MM.1S (cell line): ENCODE measurements at regions not wholly inside any gene's neighbourhood (a gene's known extent, or its start where the extent isn't known, plus 50 kb on each side); places are given as distances from the start of the nearest gene placed in this dataset.

Source experiments
- DNase-seq: peaks from one replicate; pipeline ENCODE4 v3.0.0-alpha.2; 2015
- H2AFZ ChIP-seq: fragments of 300-600 bp; sonication (generic); 2 replicates; pipeline ENCODE4 v1.6.0; 2016; ENCODE audit warnings: antibody characterized with exemption, low read length
- H3F3A ChIP-seq: fragments of 300-600 bp; sonication (generic); 2 replicates; pipeline ENCODE4 v1.6.1; 2016; ENCODE audit warnings: mild to moderate bottlenecking, antibody characterized with exemption, low read length, moderate library complexity, mixed read lengths; ENCODE audit not compliant: insufficient read depth
- H3K27ac ChIP-seq: fragments of 300-600 bp; sonication (generic); 2 replicates; pipeline ENCODE4 v1.5.1; 2016; ENCODE audit warnings: mild to moderate bottlenecking, low read length
- H3K27me3 ChIP-seq: fragments of 300-600 bp; sonication (generic); replicated peaks from 2 replicates; pipeline ENCODE4 v1.6.0; 2016; ENCODE audit warnings: low read length; ENCODE audit not compliant: insufficient read depth
- H3K36me3 ChIP-seq: fragments of 300-600 bp; sonication (generic); replicated peaks from 2 replicates; pipeline ENCODE4 v1.6.1; 2016; ENCODE audit warnings: mild to moderate bottlenecking, low read length, mixed read lengths; ENCODE audit not compliant: insufficient read depth
- H3K4me1 ChIP-seq: fragments of 300-600 bp; sonication (generic); 2 replicates; pipeline ENCODE4 v1.6.1; 2016; ENCODE audit warnings: low read length, mixed read lengths
- H3K4me2 ChIP-seq: fragments of 300-600 bp; sonication (generic); 2 replicates; pipeline ENCODE4 v1.6.0; 2016; ENCODE audit warnings: low read depth, low read length
- H3K4me3 ChIP-seq: fragments of 300-600 bp; sonication (generic); 2 replicates; pipeline ENCODE4 v1.5.1; 2016; ENCODE audit warnings: low read length, mixed read lengths
- H3K79me2 ChIP-seq: fragments of 300-600 bp; sonication (generic); 2 replicates; pipeline ENCODE4 v1.6.1; 2016; ENCODE audit warnings: mixed run types, low read length, mixed read lengths
- H3K9ac ChIP-seq: fragments of 300-600 bp; sonication (generic); 2 replicates; pipeline ENCODE4 v1.6.1; 2016; ENCODE audit warnings: low read length, mixed read lengths
- H3K9me2 ChIP-seq: fragments of 300-600 bp; sonication (generic); replicated peaks from 2 replicates; pipeline ENCODE4 v1.6.1; 2016; ENCODE audit warnings: mild to moderate bottlenecking, low read length, mixed read lengths; ENCODE audit not compliant: insufficient read depth
- H3K9me3 ChIP-seq: fragments of 300-600 bp; sonication (generic); replicated peaks from 2 replicates; pipeline ENCODE4 v1.6.1; 2016; ENCODE audit warnings: mild to moderate bottlenecking, low read length, mixed read lengths; ENCODE audit not compliant: insufficient read depth
- H4K20me1 ChIP-seq: fragments of 300-600 bp; sonication (generic); 2 replicates; pipeline ENCODE4 v1.6.1; 2016; ENCODE audit warnings: mild to moderate bottlenecking, low read length, moderate library complexity, mixed read lengths; ENCODE audit not compliant: insufficient read depth
- EZH2 ChIP-seq: fragments of 300-600 bp; sonication (generic); optimal IDR thresholded peaks from 2 replicates; pipeline ENCODE3; 2017; ENCODE audit warnings: low read depth, mild to moderate bottlenecking, antibody characterized with exemption, low read length, mixed read lengths
- EZH2phosphoT487 ChIP-seq: fragments of 300-600 bp; sonication (generic); IDR thresholded peaks from 2 replicates; pipeline ENCODE4 v1.6.1; 2018; ENCODE audit warnings: antibody characterized with exemption, low read length
- TF ChIP-seq, protein P1 (sequence below): fragments of 300-600 bp; sonication (generic); IDR thresholded peaks from 2 replicates; pipeline ENCODE4 v1.5.1; 2016; ENCODE audit warnings: antibody characterized with exemption, low read length, mixed read lengths

DNA sequence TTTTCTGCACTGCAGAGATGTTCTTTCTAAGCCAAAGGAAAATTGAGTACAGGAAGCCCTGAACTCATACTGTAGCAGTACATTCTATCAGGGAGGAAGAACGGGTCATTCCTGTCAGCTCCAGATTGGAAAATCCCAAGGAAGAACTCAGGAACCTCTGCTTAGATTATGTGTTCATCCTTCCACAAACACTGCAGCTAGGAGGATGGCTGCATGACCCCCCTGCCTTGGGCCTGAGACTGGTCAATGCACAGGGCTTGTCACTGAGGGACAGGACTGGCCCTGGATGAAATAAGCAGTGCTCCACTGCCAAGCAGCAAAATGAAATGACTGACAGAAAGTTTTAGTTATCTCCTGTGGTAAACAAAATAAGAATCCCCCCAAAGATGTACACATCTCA is 1406.8 kb upstream of the TMEM132C start:
- H3K9me2 ChIP-seq = no peaks in the 10 kb centered on the region
- H3K27ac ChIP-seq = no peak overlapping the region

DNA sequence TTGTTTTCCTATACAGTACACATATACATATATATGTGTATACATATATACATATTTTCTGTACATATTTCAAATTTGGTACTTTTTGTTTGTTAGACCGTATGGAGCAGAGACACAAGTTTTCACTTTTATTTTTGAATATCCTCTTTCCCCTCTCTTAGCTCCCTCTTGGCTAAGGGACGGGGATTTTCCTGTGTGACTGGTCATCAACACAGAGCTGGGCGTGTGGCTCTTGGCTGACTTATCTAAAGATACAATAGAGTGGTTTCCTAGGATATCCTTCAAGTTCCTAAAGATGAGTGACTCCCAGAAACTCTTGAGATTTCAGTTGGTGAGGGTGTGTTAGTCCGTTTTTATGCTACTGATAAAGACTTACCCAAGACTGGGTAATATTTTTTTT is 1404.5 kb upstream of the TMEM132C start:
- Histone ChIP-seq H3K9me3 (no peaks in the 10 kb centered on the region), H4K20me1 (no peaks in the 10 kb centered on the region), H3K27ac (no peak overlapping the region), H3K4me2 (no peak overlapping the region), H3K4me3 (no peak overlapping the region), H3K9me2 (no peaks in the 10 kb centered on the region), H3K9ac (no peak overlapping the region), H3F3A (no peaks in the 10 kb centered on the region), H2AFZ (no peak overlapping the region), H3K4me1 (no peaks in the 10 kb centered on the region), H3K36me3 (no peaks in the 10 kb centered on the region), H3K27me3 (no peaks in the 10 kb centered on the region), H3K79me2 (no peaks in the 10 kb centered on the region)
- no peak for TF ChIP-seq EZH2phosphoT487
- no peak for TF ChIP-seq EZH2
- TF ChIP-seq, protein P1, sequence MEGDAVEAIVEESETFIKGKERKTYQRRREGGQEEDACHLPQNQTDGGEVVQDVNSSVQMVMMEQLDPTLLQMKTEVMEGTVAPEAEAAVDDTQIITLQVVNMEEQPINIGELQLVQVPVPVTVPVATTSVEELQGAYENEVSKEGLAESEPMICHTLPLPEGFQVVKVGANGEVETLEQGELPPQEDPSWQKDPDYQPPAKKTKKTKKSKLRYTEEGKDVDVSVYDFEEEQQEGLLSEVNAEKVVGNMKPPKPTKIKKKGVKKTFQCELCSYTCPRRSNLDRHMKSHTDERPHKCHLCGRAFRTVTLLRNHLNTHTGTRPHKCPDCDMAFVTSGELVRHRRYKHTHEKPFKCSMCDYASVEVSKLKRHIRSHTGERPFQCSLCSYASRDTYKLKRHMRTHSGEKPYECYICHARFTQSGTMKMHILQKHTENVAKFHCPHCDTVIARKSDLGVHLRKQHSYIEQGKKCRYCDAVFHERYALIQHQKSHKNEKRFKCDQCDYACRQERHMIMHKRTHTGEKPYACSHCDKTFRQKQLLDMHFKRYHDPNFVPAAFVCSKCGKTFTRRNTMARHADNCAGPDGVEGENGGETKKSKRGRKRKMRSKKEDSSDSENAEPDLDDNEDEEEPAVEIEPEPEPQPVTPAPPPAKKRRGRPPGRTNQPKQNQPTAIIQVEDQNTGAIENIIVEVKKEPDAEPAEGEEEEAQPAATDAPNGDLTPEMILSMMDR = no peak
- DNase-seq = no peak

More for the DNA sequence above, 1406.8 kb upstream of the TMEM132C start:
- H2AFZ ChIP-seq = no peak overlapping the region
- H3K4me3 ChIP-seq = no peak overlapping the region
- H3F3A ChIP-seq = no peaks in the 10 kb centered on the region
- H3K79me2 ChIP-seq = no peaks in the 10 kb centered on the region
- H3K36me3 ChIP-seq = no peaks in the 10 kb centered on the region
- no peak overlapping the region for H3K9ac ChIP-seq
- H3K4me2 ChIP-seq = no peak overlapping the region
- no peaks in the 10 kb centered on the region for H3K4me1 ChIP-seq
- no peaks in the 10 kb centered on the region for H4K20me1 ChIP-seq
- TF ChIP-seq, protein P1 = no peak
- TF ChIP-seq EZH2 (no peak), EZH2phosphoT487 (no peak)
- H3K9me3 ChIP-seq = no peaks in the 10 kb centered on the region
- H3K27me3 ChIP-seq = no peaks in the 10 kb centered on the region
- no peak for DNase-seq

DNA sequence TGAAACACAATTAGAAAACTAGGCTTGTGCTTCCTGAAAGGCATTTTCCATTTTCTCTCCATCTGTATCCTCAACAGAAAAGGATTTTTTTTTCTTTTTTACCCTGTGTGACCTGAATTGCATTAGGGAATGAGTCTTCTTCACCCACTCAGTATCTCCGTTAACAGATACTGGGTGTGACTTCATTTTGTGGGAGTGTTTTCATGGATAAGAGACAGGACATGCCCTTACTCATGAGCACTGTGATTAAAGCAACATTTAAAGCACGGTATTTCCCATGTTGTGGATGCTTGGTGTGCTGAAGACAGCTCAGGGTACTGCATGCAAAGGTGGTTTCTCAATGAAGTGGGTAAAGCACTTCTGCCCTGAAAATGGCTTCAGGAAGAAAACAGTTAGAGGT is 1397.3 kb upstream of the TMEM132C start:
- Histone ChIP-seq H3K9me3 (no peaks in the 10 kb centered on the region), H3K9me2 (no peaks in the 10 kb centered on the region), H3K36me3 (no peaks in the 10 kb centered on the region), H3K4me2 (no peak overlapping the region), H4K20me1 (no peaks in the 10 kb centered on the region), H2AFZ (no peak overlapping the region), H3F3A (no peaks in the 10 kb centered on the region), H3K79me2 (no peaks in the 10 kb centered on the region), H3K27ac (no peak overlapping the region), H3K4me3 (no peak overlapping the region), H3K4me1 (no peaks in the 10 kb centered on the region), H3K9ac (no peak overlapping the region), H3K27me3 (no peaks in the 10 kb centered on the region)
- no peak for DNase-seq
- no peak for TF ChIP-seq EZH2
- no peak for TF ChIP-seq EZH2phosphoT487
- TF ChIP-seq, protein P1 = no peak
